ENCODE measurements at regions not wholly inside any gene's neighbourhood (a gene's known extent, or its start where the extent isn't known, plus 50 kb on each side); places are given as distances from the start of the nearest gene placed in this dataset.

DNA sequence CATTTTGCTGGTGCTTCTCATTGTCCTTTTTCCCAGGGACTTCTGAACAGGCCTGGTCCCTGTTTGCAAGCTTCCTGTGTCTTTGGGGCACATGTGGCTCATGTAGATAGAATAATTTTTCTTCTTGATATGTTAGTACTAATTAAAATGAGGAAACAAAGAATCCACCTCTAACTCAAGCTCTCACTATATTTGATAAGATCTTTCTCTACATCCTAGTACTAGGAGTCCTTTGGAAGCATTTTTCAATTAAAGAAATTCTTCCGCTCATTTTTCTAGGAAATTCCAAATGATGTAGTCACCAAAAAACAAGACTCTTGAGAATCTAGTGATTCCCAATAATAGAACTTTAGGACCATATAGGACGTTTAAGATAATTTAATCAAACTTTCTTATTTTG lies 165.3 kb downstream of the SEC61B start:
- intact Hi-C loops (cut with micrococcal nuclease), result no loop called here
- ChIA-PET CTCF (no interaction called here), POLR2A (no interaction called here)
- Mint-ChIP-seq H3K4me3 (no peak overlapping the region), H3K36me3 (ENCODE audit: low read depth) (no peaks in the 10 kb centered on the region), H3K4me1 (no peaks in the 10 kb centered on the region), H3K27me3 (no peaks in the 10 kb centered on the region), H3K27ac (no peak overlapping the region), H3K9me3 (no peaks in the 10 kb centered on the region)
- no peak for ATAC-seq (ENCODE audit: low read depth)
- TF ChIP-seq, protein P1, sequence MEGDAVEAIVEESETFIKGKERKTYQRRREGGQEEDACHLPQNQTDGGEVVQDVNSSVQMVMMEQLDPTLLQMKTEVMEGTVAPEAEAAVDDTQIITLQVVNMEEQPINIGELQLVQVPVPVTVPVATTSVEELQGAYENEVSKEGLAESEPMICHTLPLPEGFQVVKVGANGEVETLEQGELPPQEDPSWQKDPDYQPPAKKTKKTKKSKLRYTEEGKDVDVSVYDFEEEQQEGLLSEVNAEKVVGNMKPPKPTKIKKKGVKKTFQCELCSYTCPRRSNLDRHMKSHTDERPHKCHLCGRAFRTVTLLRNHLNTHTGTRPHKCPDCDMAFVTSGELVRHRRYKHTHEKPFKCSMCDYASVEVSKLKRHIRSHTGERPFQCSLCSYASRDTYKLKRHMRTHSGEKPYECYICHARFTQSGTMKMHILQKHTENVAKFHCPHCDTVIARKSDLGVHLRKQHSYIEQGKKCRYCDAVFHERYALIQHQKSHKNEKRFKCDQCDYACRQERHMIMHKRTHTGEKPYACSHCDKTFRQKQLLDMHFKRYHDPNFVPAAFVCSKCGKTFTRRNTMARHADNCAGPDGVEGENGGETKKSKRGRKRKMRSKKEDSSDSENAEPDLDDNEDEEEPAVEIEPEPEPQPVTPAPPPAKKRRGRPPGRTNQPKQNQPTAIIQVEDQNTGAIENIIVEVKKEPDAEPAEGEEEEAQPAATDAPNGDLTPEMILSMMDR (IDR thresholded peaks at IDR 0.05), result no peak
- DNase-seq, result no peak

DNA sequence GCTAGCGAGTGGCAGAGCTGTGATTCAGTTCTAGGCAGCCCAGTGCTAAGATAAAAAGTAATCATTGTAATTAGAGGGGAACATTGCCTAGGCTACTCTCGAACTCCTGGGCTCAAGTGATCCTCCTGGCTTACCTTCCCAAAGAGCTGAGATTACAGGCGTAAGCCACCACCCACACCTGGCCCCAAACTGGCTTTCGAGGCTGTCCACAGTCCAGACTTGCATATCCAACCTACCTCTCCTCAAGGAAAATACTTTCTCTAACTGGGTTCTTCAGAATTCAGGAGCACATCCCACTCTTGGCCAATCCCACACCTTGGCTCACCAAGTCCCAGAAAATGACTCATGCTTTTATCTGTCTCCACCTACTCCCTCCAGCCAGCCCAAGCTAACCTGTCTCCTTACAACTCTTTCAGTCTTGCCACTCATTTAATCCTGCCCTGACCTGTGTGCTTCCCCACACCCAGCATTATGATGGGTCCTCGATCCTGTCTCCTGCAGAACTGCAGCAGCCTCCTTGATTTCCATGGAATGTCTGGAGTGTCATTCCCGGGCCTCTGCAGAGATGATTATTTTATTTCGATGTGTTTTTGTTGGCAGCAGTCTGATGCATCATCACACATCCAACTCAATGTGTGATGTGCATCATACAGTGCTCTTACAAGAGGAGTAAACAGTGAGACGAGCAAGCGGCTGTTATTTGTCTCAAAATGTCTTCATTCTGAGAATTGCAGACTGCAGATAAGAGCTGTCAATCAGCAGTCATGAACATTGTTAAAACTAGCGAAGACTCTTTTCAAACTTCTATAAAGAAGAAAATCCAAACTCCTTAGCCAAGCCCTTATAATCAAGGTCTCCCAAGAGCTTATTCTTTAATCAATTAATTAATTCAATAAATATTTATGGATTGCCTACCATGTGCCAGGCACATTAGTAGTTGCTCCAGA lies 167.3 kb downstream of the SEC61B start:
- Mint-ChIP-seq H3K27ac (no peak overlapping the region), H3K4me3 (no peak overlapping the region), H3K27me3 (no peaks in the 10 kb centered on the region), H3K9me3 (no peaks in the 10 kb centered on the region), H3K4me1 (no peaks in the 10 kb centered on the region), H3K36me3 (ENCODE audit: low read depth) (no peaks in the 10 kb centered on the region)
- ATAC-seq (ENCODE audit: low read depth) (no peak), DNase-seq (no peak)
- intact Hi-C loops (cut with micrococcal nuclease), result no loop called here
- TF ChIP-seq, protein P1 (IDR thresholded peaks at IDR 0.05), result no peak
- ChIA-PET POLR2A (no interaction called here), CTCF (no interaction called here)

DNA sequence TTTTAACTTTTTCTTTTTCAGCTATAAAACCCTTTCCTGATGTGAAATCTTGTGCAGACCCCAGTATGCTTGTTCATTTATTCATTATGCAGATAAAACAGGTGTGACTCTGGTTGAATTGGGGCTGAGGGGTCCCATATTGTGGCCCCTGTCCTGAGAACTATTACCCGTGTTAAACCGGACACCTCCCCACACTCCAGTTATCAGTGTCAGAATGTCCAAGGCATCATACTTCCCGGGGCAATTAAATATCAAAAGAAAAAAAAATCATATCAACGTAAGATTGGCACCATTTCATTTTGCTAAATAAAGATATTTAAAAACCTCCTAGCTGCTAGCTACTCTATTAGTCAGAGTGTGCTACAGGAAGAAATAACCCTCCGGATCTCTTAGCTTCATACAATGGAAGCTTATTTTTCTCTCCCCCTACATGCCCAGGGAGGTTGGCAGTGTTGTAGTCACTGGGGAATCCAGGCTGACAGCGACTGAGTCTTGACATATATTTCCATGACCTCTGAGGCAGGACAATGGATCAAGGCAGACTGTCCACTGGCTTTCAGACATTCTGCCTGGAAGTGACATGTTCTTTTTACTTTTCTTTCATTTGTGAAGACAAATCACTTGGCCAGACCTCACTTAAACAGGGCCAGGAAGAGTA lies 170.0 kb downstream of the SEC61B start:
- Mint-ChIP-seq H3K27ac (no peak overlapping the region), H3K36me3 (ENCODE audit: low read depth) (no peaks in the 10 kb centered on the region), H3K27me3 (no peaks in the 10 kb centered on the region), H3K4me1 (no peaks in the 10 kb centered on the region), H3K9me3 (no peaks in the 10 kb centered on the region), H3K4me3 (no peak overlapping the region)
- CTCF ChIA-PET, result no interaction called here
- DNase-seq, result no peak
- intact Hi-C loops (cut with micrococcal nuclease), result no loop called here
- TF ChIP-seq, protein P1 (IDR thresholded peaks at IDR 0.05), result no peak
- ATAC-seq (ENCODE audit: low read depth), result no peak
- POLR2A ChIA-PET, result no interaction called here

DNA sequence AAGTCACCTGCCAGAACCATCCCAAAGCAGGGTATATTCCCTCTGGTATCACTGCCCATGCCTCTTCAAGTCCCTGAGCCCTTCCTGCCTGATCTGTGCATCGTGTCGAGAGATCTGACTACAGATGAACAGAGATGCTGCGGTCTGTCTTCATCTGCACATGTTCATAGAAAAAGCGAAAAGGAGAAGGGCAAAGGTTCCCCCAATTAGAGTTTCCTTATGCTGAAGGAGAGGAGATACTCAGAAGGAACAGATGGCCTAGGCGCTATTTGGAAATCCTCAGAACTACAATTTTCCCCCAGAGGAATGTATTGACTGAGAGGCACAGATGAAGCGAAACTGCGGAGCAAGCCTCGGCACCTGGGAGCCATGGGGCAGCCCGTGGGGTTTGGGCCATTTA lies 170.9 kb downstream of the SEC61B start:
- Mint-ChIP-seq H3K27ac (no peak overlapping the region), H3K9me3 (no peaks in the 10 kb centered on the region), H3K4me3 (no peak overlapping the region), H3K36me3 (ENCODE audit: low read depth) (no peaks in the 10 kb centered on the region), H3K4me1 (no peaks in the 10 kb centered on the region), H3K27me3 (no peaks in the 10 kb centered on the region)
- TF ChIP-seq, protein P1 (IDR thresholded peaks at IDR 0.05), result no peak
- ATAC-seq (ENCODE audit: low read depth), result no peak
- DNase-seq, result no peak
- POLR2A ChIA-PET, result no interaction called here
- CTCF ChIA-PET, result no interaction called here
- intact Hi-C loops (cut with micrococcal nuclease), result no loop called here

DNA sequence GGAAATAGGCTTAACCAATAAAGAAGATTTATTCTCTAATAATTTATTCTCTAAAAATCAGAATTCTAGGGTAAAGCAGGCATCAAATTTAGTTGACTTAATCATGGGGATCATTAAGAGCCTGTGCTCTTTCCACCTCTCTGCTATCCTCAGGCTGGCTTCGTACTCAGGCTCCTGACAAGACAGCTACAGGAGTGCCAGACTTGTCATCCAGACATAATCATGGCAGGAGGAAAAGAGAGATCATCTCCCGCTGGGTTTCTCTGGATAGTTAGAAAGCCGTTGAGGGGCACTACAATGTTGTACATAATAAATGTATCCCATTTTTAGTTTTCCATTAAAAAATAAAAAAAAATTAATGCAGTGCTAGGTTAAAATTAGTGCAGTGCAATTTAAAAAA lies 171.9 kb downstream of the SEC61B start:
- CTCF ChIA-PET, result no interaction called here
- POLR2A ChIA-PET, result no interaction called here
- H3K9me3 Mint-ChIP-seq, result no peaks in the 10 kb centered on the region
- H3K36me3 Mint-ChIP-seq (ENCODE audit: low read depth), result no peaks in the 10 kb centered on the region
- no peaks in the 10 kb centered on the region for H3K27me3 Mint-ChIP-seq
- no peaks in the 10 kb centered on the region for H3K4me1 Mint-ChIP-seq
- ATAC-seq (ENCODE audit: low read depth), result no peak
- intact Hi-C loops (cut with micrococcal nuclease), result no loop called here
- no peak for DNase-seq
- TF ChIP-seq, protein P1 (IDR thresholded peaks at IDR 0.05), result no peak
- H3K4me3 Mint-ChIP-seq, result no peak overlapping the region
- H3K27ac Mint-ChIP-seq, result no peak overlapping the region

Data from activated B cell treated with CpG ODN at 0.5 μM for 24 hours (primary cell).